Activated CD4-positive, alpha-beta memory T cell treated with anti-CD3 and anti-CD28 coated beads for 36 hours (primary cell): ENCODE measurements at regions not wholly inside any gene's neighbourhood (a gene's known extent, or its start where the extent isn't known, plus 50 kb on each side); places are given as distances from the start of the nearest gene placed in this dataset.

Experiments used
- CTCF ChIA-PET: fragments of 350-600 bp; sonication (Branson Sonifier 250); formaldehyde crosslinking; loops from one replicate; lab custom pipeline; 2021; ENCODE audit warnings: antibody characterized with exemption, inconsistent platforms; lab: Charles Lee
- POLR2A ChIA-PET: fragments of 350-600 bp; sonication (Branson Sonifier 250); formaldehyde crosslinking; loops from one replicate; lab custom pipeline; 2021; ENCODE audit warnings: antibody characterized with exemption; lab: Charles Lee
- DNase-seq: peaks from one replicate; pipeline ENCODE4 v3.0.0-alpha.2; 2020
- H3K27ac Mint-ChIP-seq: one replicate; pipeline ENCODE4 v1.8.0; 2021; ENCODE audit warnings: mixed read lengths
- H3K27me3 Mint-ChIP-seq: one replicate; pipeline ENCODE4 v1.8.0; 2021; ENCODE audit warnings: mixed read lengths
- H3K36me3 Mint-ChIP-seq: one replicate; pipeline ENCODE4 v1.8.0; 2021; ENCODE audit warnings: mixed read lengths
- H3K4me1 Mint-ChIP-seq: one replicate; pipeline ENCODE4 v1.8.0; 2021; ENCODE audit warnings: low read depth, mixed read lengths
- H3K4me3 Mint-ChIP-seq: one replicate; pipeline ENCODE4 v1.8.0; 2021; ENCODE audit warnings: mild to moderate bottlenecking, mixed read lengths
- H3K9me3 Mint-ChIP-seq: one replicate; pipeline ENCODE4 v1.8.0; 2021; ENCODE audit warnings: mixed read lengths
- intact Hi-C: fragments of 100-400 bp; cut with micrococcal nuclease; formaldehyde crosslinking; loops from one replicate; pipeline ENCODE4 v1.15.1; 2023

- no peak overlapping the region for H3K27ac Mint-ChIP-seq
- H3K36me3 Mint-ChIP-seq, result no peaks in the 10 kb centered on the region
- no peak for DNase-seq
- ChIA-PET CTCF (no interaction called here), POLR2A (no interaction called here)
- H3K4me3 Mint-ChIP-seq, result no peak overlapping the region
- intact Hi-C loops, result no loop called here
- H3K27me3 Mint-ChIP-seq, result no peaks in the 10 kb centered on the region
- H3K9me3 Mint-ChIP-seq, result peaks cover 3% of the 10 kb centered on the region
- H3K4me1 Mint-ChIP-seq, result no peaks in the 10 kb centered on the region
Measured at GRCh38 chr22:48651981-48652538, 1175.6 kb downstream of the BRD1 start.

- Mint-ChIP-seq H3K9me3 (peaks cover 3% of the 10 kb centered on the region), H3K4me3 (no peak overlapping the region)
- POLR2A ChIA-PET, result no interaction called here
Measured at GRCh38 chr22:48651036-48651890, 1176.4 kb downstream of the BRD1 start.

GRCh38 chr22:48650323-48651035 is 1177.2 kb downstream of the BRD1 start:
- ChIA-PET POLR2A (no interaction called here), CTCF (no interaction called here)
- no peaks in the 10 kb centered on the region for H3K27me3 Mint-ChIP-seq
- no peak for DNase-seq
- no peak overlapping the region for H3K27ac Mint-ChIP-seq
- H3K4me3 Mint-ChIP-seq, result no peak overlapping the region
- no peaks in the 10 kb centered on the region for H3K4me1 Mint-ChIP-seq
- no peaks in the 10 kb centered on the region for H3K36me3 Mint-ChIP-seq
- intact Hi-C loops, result no loop called here
- peaks cover 3% of the 10 kb centered on the region for H3K9me3 Mint-ChIP-seq

More at GRCh38 chr22:48651036-48651890, 1176.4 kb downstream of the BRD1 start:
- no peaks in the 10 kb centered on the region for H3K27me3 Mint-ChIP-seq
- no peaks in the 10 kb centered on the region for H3K36me3 Mint-ChIP-seq
- no peak for DNase-seq
- H3K27ac Mint-ChIP-seq, result no peak overlapping the region
- CTCF ChIA-PET, result no interaction called here
- H3K4me1 Mint-ChIP-seq, result no peaks in the 10 kb centered on the region
- intact Hi-C loops, result no loop called here

GRCh38 chr22:48649466-48649865 is 1178.2 kb downstream of the BRD1 start:
- no peaks in the 10 kb centered on the region for H3K27me3 Mint-ChIP-seq
- H3K9me3 Mint-ChIP-seq, result no peaks in the 10 kb centered on the region
- no peak overlapping the region for H3K27ac Mint-ChIP-seq
- intact Hi-C loops, result no loop called here
- DNase-seq, result no peak
- ChIA-PET POLR2A (no interaction called here), CTCF (no interaction called here)
- H3K4me3 Mint-ChIP-seq, result no peak overlapping the region
- no peaks in the 10 kb centered on the region for H3K4me1 Mint-ChIP-seq
- H3K36me3 Mint-ChIP-seq, result no peaks in the 10 kb centered on the region

- H3K4me1 Mint-ChIP-seq, result no peaks in the 10 kb centered on the region
- no peaks in the 10 kb centered on the region for H3K9me3 Mint-ChIP-seq
- intact Hi-C loops, result no loop called here
- POLR2A ChIA-PET, result no interaction called here
- no peak for DNase-seq
- H3K4me3 Mint-ChIP-seq, result no peak overlapping the region
- no peaks in the 10 kb centered on the region for H3K36me3 Mint-ChIP-seq
- H3K27me3 Mint-ChIP-seq, result no peaks in the 10 kb centered on the region
- no peak overlapping the region for H3K27ac Mint-ChIP-seq
- CTCF ChIA-PET, result no interaction called here
Measured at GRCh38 chr22:48649031-48649430, 1178.6 kb downstream of the BRD1 start.

GRCh38 chr22:48647606-48648515 is 1179.8 kb downstream of the BRD1 start:
- Mint-ChIP-seq H3K4me3 (no peak overlapping the region), H3K27ac (no peak overlapping the region), H3K36me3 (no peaks in the 10 kb centered on the region), H3K9me3 (no peaks in the 10 kb centered on the region), H3K4me1 (no peaks in the 10 kb centered on the region), H3K27me3 (no peaks in the 10 kb centered on the region)
- no peak for DNase-seq
- CTCF ChIA-PET, result no interaction called here
- intact Hi-C loops, result no loop called here
- POLR2A ChIA-PET, result no interaction called here

GRCh38 chr22:48647051-48647450 is 1180.6 kb downstream of the BRD1 start:
- Mint-ChIP-seq H3K4me1 (no peaks in the 10 kb centered on the region), H3K27me3 (no peaks in the 10 kb centered on the region), H3K9me3 (no peaks in the 10 kb centered on the region), H3K4me3 (no peak overlapping the region), H3K36me3 (no peaks in the 10 kb centered on the region), H3K27ac (no peak overlapping the region)
- ChIA-PET CTCF (no interaction called here), POLR2A (no interaction called here)
- DNase-seq, result no peak
- intact Hi-C loops, result no loop called here

- intact Hi-C loops, result no loop called here
- Mint-ChIP-seq H3K27me3 (no peaks in the 10 kb centered on the region), H3K4me3 (no peak overlapping the region), H3K4me1 (no peaks in the 10 kb centered on the region), H3K27ac (no peak overlapping the region), H3K9me3 (no peaks in the 10 kb centered on the region), H3K36me3 (no peaks in the 10 kb centered on the region)
- ChIA-PET CTCF (no interaction called here), POLR2A (no interaction called here)
- no peak for DNase-seq
Measured at GRCh38 chr22:48646216-48646925, 1181.3 kb downstream of the BRD1 start.

- H3K9me3 Mint-ChIP-seq, result no peaks in the 10 kb centered on the region
- no peaks in the 10 kb centered on the region for H3K36me3 Mint-ChIP-seq
- H3K4me3 Mint-ChIP-seq, result no peak overlapping the region
- POLR2A ChIA-PET, result no interaction called here
- intact Hi-C loops, result no loop called here
- H3K27ac Mint-ChIP-seq, result no peak overlapping the region
- H3K4me1 Mint-ChIP-seq, result no peaks in the 10 kb centered on the region
- CTCF ChIA-PET, result no interaction called here
- no peak for DNase-seq
- no peaks in the 10 kb centered on the region for H3K27me3 Mint-ChIP-seq
Measured at GRCh38 chr22:48645766-48646165, 1181.9 kb downstream of the BRD1 start.

- ChIA-PET CTCF (no interaction called here), POLR2A (no interaction called here)
- Mint-ChIP-seq H3K9me3 (no peaks in the 10 kb centered on the region), H3K27ac (no peak overlapping the region), H3K27me3 (no peaks in the 10 kb centered on the region), H3K36me3 (no peaks in the 10 kb centered on the region), H3K4me1 (no peaks in the 10 kb centered on the region), H3K4me3 (no peak overlapping the region)
- intact Hi-C loops, result no loop called here
- DNase-seq, result no peak
Measured at GRCh38 chr22:48644997-48645396, 1182.7 kb downstream of the BRD1 start.

- peak; percentile 19 for DNase-seq
- no peaks in the 10 kb centered on the region for H3K36me3 Mint-ChIP-seq
- intact Hi-C loops, result no loop called here
Measured at GRCh38 chr22:48644108-48644507, 1183.6 kb downstream of the BRD1 start.

More at GRCh38 chr22:48644108-48644507, 1183.6 kb downstream of the BRD1 start:
- POLR2A ChIA-PET, result no interaction called here
- no peaks in the 10 kb centered on the region for H3K27me3 Mint-ChIP-seq
- no peak overlapping the region for H3K4me3 Mint-ChIP-seq
- H3K9me3 Mint-ChIP-seq, result no peaks in the 10 kb centered on the region
- H3K4me1 Mint-ChIP-seq, result no peaks in the 10 kb centered on the region
- CTCF ChIA-PET, result no interaction called here
- no peak overlapping the region for H3K27ac Mint-ChIP-seq
